ENCODE measurements at regions not wholly inside any gene's neighbourhood (a gene's known extent, or its start where the extent isn't known, plus 50 kb on each side); places are given as distances from the start of the nearest gene placed in this dataset.

- TF ChIP-seq POLR2A (IDR thresholded peaks at IDR 0.05; ENCODE audit: low read length) (no peak), GATA1 (IDR thresholded peaks at IDR 0.05; ENCODE audit: low read depth, low read length) (no peak)
These were observed 348.3 kb downstream of the PCDH7 start for GRCh38 chr4:31068257-31069075.
